Hepatocyte (in vitro differentiated cells): ENCODE measurements at regions not wholly inside any gene's neighbourhood (a gene's known extent, or its start where the extent isn't known, plus 50 kb on each side); places are given as distances from the start of the nearest gene placed in this dataset.

Experiments used
- DNase-seq: peaks from one replicate; pipeline ENCODE4 v3.0.0-alpha.2; 2016; ENCODE audit warnings: low spot score
- H2AFZ ChIP-seq: fragments of 200-600 bp; sonication (generic); 2 replicates; pipeline ENCODE4 v1.6.0; 2016; ENCODE audit warnings: antibody characterized with exemption, mild to moderate bottlenecking
- H3K27ac ChIP-seq: fragments of 200-600 bp; sonication (generic); 2 replicates; pipeline ENCODE4 v1.5.1; 2016; ENCODE audit warnings: mild to moderate bottlenecking
- H3K27me3 ChIP-seq: fragments of 200-600 bp; sonication (generic); 2 replicates; pipeline ENCODE4 v1.6.1; 2016
- H3K36me3 ChIP-seq: fragments of 200-600 bp; sonication (generic); replicated peaks from 2 replicates; pipeline ENCODE4 v1.5.1; 2016; ENCODE audit warnings: low read depth; ENCODE audit not compliant: insufficient read depth
- H3K4me1 ChIP-seq: fragments of 200-600 bp; sonication (generic); 2 replicates; pipeline ENCODE4 v1.5.1; 2016; ENCODE audit warnings: mild to moderate bottlenecking, moderate library complexity; ENCODE audit not compliant: insufficient read depth
- H3K4me2 ChIP-seq: fragments of 200-600 bp; sonication (generic); 2 replicates; pipeline ENCODE4 v1.6.0; 2016
- H3K4me3 ChIP-seq: fragments of 200-600 bp; sonication (generic); 2 replicates; pipeline ENCODE4 v1.5.1; 2016; ENCODE audit warnings: mild to moderate bottlenecking
- H3K79me2 ChIP-seq: fragments of 200-600 bp; sonication (generic); 2 replicates; pipeline ENCODE4 v1.6.0; 2017; ENCODE audit warnings: mild to moderate bottlenecking
- H3K9me2 ChIP-seq: fragments of 200-600 bp; sonication (generic); replicated peaks from 2 replicates; pipeline ENCODE4 v1.6.0; 2017; ENCODE audit warnings: mild to moderate bottlenecking; ENCODE audit not compliant: insufficient read depth
- H3K9me3 ChIP-seq: fragments of 200-600 bp; sonication (generic); 2 replicates; pipeline ENCODE4 v1.5.1; 2016; ENCODE audit warnings: low read depth, mild to moderate bottlenecking
- H4K20me1 ChIP-seq: fragments of 200-600 bp; sonication (generic); 2 replicates; pipeline ENCODE4 v1.6.0; 2016; ENCODE audit warnings: mild to moderate bottlenecking; ENCODE audit not compliant: insufficient read depth, poor library complexity, severe bottlenecking
- EZH2 ChIP-seq: fragments of 200-600 bp; sonication (generic); IDR thresholded peaks from 2 replicates; pipeline ENCODE4 v1.6.1; 2016; ENCODE audit warnings: antibody characterized with exemption, mild to moderate bottlenecking, borderline replicate concordance
- EZH2phosphoT487 ChIP-seq: fragments of 200-600 bp; sonication (generic); IDR thresholded peaks from one replicate; pipeline ENCODE4 v1.6.1; 2018; ENCODE audit warnings: antibody characterized with exemption, mild to moderate bottlenecking, low read depth, moderate library complexity; ENCODE audit not compliant: unreplicated experiment, severe bottlenecking
- WGBS: methylation state at CpG from one replicate; pipeline ENCODE4 v1.1.6; 2016; ENCODE audit warnings: low lambda C conversion rate; ENCODE audit errors: missing lambda C conversion rate; 5-methylcytosine and 5-hydroxymethylcytosine counted together
- TF ChIP-seq, protein P1 (sequence below): fragments of 200-600 bp; sonication (generic); IDR thresholded peaks from 2 replicates; pipeline ENCODE4 v1.5.1; 2016; ENCODE audit warnings: antibody characterized with exemption, mild to moderate bottlenecking; ENCODE audit not compliant: poor library complexity

GRCh38 chr4:125940426-125940825 is 625.7 kb downstream of the FAT4 start:
- Histone ChIP-seq H3K79me2 (no peaks in the 10 kb centered on the region), H3K9me3 (no peaks in the 10 kb centered on the region), H2AFZ (no peak overlapping the region), H3K27ac (no peak overlapping the region), H3K9me2 (no peaks in the 10 kb centered on the region), H3K27me3 (no peaks in the 10 kb centered on the region), H3K36me3 (no peaks in the 10 kb centered on the region), H3K4me2 (no peak overlapping the region), H3K4me3 (no peak overlapping the region), H4K20me1 (no peaks in the 10 kb centered on the region), H3K4me1 (no peaks in the 10 kb centered on the region)
- TF ChIP-seq, protein P1, sequence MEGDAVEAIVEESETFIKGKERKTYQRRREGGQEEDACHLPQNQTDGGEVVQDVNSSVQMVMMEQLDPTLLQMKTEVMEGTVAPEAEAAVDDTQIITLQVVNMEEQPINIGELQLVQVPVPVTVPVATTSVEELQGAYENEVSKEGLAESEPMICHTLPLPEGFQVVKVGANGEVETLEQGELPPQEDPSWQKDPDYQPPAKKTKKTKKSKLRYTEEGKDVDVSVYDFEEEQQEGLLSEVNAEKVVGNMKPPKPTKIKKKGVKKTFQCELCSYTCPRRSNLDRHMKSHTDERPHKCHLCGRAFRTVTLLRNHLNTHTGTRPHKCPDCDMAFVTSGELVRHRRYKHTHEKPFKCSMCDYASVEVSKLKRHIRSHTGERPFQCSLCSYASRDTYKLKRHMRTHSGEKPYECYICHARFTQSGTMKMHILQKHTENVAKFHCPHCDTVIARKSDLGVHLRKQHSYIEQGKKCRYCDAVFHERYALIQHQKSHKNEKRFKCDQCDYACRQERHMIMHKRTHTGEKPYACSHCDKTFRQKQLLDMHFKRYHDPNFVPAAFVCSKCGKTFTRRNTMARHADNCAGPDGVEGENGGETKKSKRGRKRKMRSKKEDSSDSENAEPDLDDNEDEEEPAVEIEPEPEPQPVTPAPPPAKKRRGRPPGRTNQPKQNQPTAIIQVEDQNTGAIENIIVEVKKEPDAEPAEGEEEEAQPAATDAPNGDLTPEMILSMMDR, result no peak
- TF ChIP-seq EZH2 (no peak), EZH2phosphoT487 (no peak)
- no peak for DNase-seq
- WGBS, result 74% methylated on average over 2 of the region's 2 CpGs

- no peaks in the 10 kb centered on the region for H3K79me2 ChIP-seq
- no peaks in the 10 kb centered on the region for H4K20me1 ChIP-seq
- WGBS, result 90% methylated on average over 2 of the region's 2 CpGs
- no peaks in the 10 kb centered on the region for H3K9me2 ChIP-seq
- no peaks in the 10 kb centered on the region for H3K9me3 ChIP-seq
- no peaks in the 10 kb centered on the region for H3K36me3 ChIP-seq
- H3K4me1 ChIP-seq, result no peaks in the 10 kb centered on the region
- no peak overlapping the region for H3K4me2 ChIP-seq
- TF ChIP-seq EZH2phosphoT487 (no peak), EZH2 (no peak)
- TF ChIP-seq, protein P1, result no peak
- H3K27me3 ChIP-seq, result no peaks in the 10 kb centered on the region
- DNase-seq, result no peak
- no peak overlapping the region for H3K27ac ChIP-seq
- H2AFZ ChIP-seq, result no peak overlapping the region
- no peak overlapping the region for H3K4me3 ChIP-seq
Measured at GRCh38 chr4:125944966-125945365, 630.2 kb downstream of the FAT4 start.

DNA sequence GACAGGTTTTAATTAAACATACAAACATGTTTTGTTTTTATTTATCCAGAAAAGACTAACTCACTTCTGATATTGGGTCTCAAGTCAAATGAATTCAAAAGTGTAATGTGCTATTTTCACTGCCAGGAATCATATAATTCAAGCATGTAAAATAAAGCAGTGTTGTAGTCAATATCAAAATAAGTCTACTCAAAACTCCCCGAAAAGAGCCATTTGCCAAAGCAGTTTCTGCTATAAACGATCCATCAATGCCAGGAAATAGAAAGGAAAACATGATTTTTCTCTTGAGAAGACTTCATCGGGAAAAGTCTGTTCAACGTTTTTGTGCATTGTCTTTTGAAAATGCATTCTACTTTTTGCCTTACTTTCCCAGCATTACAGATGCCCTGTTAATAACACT is 633.3 kb downstream of the FAT4 start:
- DNase-seq, result no peak
- 87% methylated on average over 4 of the region's 4 CpGs for WGBS
- H2AFZ ChIP-seq, result no peak overlapping the region
- no peaks in the 10 kb centered on the region for H3K9me3 ChIP-seq
- no peaks in the 10 kb centered on the region for H3K27me3 ChIP-seq
- no peaks in the 10 kb centered on the region for H3K9me2 ChIP-seq
- no peaks in the 10 kb centered on the region for H3K4me1 ChIP-seq
- no peaks in the 10 kb centered on the region for H4K20me1 ChIP-seq
- H3K27ac ChIP-seq, result no peak overlapping the region
- H3K4me2 ChIP-seq, result no peak overlapping the region
- no peaks in the 10 kb centered on the region for H3K36me3 ChIP-seq
- TF ChIP-seq, protein P1, result no peak
- TF ChIP-seq EZH2phosphoT487, result no peak
- TF ChIP-seq EZH2, result no peak
- no peak overlapping the region for H3K4me3 ChIP-seq
- no peaks in the 10 kb centered on the region for H3K79me2 ChIP-seq

DNA sequence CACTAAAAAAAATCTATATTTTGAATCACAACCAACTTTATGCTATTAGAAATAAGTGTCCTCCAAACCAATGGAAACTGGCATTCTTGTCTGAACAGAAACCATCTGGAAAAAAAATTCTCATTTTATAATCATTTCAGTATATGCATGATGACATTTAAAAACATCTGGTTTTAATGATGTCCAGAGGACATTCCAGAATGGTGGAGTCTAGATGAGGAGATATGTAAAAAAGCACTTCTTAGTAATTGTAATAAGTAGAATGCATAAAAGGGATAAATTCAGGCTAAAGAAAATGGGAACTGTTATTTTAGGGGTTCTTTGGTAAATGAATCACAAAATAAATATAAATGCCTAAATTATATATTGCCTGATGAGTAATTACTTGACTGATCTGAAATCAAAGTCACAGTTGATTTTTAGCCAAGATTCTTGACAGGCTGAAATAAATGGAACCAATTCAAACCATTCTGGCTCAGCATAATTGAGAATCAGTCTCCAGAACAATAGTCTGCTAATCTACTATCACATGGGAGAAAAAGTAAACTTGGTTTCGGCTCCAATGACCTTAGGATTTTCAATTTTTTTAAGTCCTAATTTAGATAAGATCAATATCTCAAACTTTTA is 636.6 kb downstream of the FAT4 start:
- Histone ChIP-seq H3K4me1 (no peaks in the 10 kb centered on the region), H3K79me2 (no peaks in the 10 kb centered on the region), H3K27ac (no peak overlapping the region), H4K20me1 (no peaks in the 10 kb centered on the region), H3K27me3 (no peaks in the 10 kb centered on the region), H3K4me2 (no peak overlapping the region), H3K9me2 (no peaks in the 10 kb centered on the region), H2AFZ (no peak overlapping the region), H3K9me3 (no peaks in the 10 kb centered on the region), H3K36me3 (no peaks in the 10 kb centered on the region), H3K4me3 (no peak overlapping the region)
- no peak for DNase-seq
- 73% methylated on average over 1 of the region's 1 CpG for WGBS
- TF ChIP-seq EZH2phosphoT487, result no peak
- TF ChIP-seq, protein P1, result no peak
- no peak for TF ChIP-seq EZH2
